ENCODE measurements at regions not wholly inside any gene's neighbourhood (a gene's known extent, or its start where the extent isn't known, plus 50 kb on each side); places are given as distances from the start of the nearest gene placed in this dataset.

DNA sequence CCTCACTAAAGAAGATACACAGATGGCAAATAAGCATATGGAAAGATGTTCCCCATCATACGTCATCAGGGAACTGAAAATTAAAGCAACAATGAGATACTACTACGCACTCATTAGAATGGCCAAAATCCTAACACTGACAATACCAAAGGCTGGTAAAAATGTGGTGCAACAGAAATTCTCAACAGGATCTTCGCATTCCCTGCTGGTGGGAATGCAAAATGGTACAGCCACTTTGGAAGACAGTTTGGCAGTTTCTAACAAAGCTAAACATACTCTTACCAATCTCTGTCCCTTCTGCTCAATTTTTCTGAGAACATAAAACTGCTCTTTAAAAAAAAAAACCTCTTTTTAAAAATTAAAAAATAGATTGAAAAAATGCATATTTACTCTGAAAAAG is 300.2 kb downstream of the FBXW7 start:
- DNase-seq (ENCODE audit: low read depth): no peak

DNA sequence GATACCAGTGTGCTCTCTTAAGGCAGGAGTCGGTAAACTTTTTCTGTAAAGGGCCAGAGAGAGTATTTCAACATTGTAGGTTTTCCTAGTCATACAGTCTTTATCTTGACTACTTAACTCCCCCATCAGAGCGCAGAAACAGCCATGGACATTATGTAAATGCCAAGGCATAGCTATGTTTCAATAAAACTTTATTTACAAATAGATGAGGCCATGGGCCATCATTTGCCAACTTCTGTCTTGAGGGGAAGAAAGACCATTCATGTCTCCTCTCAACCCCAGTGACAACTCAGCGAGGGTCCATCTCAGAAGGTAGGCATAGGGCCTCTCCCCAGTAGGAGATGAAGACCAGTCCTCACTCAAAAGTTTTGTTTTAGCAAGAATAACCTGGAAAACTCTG is 301.3 kb downstream of the FBXW7 start:
- DNase-seq (ENCODE audit: low read depth): no peak

DNA sequence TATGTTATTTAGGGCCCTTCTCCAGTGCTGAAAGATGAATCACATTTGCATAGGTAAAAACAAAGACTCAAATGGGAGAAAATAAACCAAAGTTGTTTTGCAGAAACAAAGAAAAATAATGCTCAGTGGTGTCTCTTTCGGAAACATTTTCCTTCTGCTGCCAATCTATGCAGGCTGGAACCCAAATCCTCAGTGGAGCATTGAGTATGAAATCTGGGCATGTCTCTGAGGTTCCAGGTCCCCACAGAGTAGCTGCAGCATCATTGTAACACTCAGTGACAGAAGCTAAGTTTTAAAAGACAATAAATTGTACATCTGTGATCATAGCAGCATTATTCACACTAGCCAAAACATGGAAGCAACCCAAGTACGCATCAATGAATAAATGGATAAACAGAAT is 303.6 kb downstream of the FBXW7 start:
- no peak for DNase-seq (ENCODE audit: low read depth)

DNA sequence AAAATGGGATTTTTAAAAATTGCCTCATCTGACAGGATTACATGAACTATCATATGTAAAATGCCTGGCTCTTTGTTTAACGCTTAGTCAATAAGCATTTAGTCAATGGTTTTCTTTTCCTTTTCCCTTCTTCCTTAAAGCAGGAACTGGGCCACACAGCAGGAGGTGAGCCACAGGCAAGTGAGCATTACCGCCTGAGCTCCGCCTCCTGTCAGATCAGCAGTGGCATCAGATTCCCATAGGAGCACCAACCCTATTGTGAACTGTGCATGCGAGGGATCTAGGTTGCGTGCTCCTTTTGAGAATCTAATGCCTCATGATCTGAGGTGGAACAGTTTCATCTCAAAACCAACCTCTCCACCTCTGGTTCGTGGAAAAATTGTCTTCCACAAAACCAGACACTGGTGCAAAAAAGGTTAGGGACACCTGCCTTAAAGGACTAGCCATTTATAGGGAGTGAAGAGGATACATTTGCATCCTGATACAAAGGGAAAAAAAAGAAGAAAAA is 306.1 kb downstream of the FBXW7 start:
- no peak for DNase-seq (ENCODE audit: low read depth)

DNA sequence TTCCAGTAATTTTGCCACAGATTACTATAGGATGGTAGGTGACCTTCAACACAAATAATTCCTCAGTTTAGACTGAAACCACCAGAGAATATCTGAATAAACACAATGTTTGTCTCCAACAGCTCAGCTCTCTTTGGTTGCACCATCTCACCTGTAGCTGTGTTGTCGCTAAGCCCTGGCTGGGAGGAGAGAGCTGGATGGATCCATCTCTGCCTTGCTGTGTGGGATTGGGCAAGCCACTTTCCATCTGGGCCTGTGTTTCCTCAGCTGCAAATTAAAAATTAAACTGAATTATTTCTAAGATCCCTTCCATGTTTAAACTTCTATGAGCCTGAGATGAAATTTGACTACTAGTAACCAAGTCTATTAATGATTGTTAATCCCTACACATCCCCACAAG is 310.2 kb downstream of the FBXW7 start:
- DNase-seq (ENCODE audit: low read depth): no peak

DNA sequence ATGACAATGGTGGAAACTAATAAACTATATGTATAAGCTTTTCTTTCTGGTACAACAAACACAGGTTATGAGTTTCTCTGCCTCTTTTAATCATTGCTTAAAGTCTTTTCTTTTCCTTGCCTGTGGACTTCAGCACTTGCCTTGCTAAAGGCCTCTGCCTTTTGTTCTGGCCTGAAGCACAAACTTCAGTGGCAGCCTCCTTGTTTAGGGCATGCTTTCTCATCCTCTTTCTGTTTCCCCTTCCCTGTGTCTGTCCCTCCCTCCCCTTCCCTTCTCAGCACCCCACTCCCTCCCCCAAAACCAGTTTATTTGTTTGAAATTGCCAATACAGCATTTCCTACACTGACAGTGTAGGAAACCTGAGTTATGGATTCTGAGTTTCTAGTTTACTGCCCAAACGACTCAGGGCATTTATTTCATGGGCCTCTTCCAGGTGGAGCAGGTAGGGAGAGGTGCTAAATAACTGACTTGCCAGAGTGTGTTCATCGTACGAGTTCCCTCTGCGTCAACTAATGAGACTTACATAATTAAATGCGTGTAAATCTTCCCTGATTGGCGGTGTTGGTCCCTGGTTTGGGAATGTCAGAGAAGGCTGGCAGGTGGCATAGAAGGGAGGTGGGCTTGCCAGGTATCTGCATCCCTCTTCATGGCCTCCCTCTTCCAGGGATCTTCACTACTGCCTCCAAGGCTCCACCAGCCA is 311.0 kb downstream of the FBXW7 start:
- no peak for DNase-seq (ENCODE audit: low read depth)

DNA sequence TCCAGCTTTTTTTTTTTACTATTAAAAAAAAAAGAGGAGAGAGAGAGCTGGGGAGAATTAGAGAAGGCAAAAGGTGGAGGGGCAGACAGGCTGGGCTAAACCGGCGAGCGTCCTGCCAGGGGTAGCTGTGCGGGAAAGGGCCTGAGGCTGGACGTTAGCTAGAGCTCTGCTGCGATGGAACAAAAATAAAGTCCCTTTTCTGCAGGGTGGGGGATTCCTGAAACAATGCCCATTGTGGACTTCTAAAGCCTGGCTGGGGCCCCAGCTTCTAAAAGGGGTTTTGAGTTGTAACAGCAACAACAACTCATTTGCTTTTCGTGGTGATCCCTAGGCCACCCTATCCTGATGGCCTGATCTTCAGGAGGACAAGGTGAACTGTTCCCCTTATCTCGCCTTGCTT is 311.7 kb downstream of the FBXW7 start:
- DNase-seq (ENCODE audit: low read depth): no peak

DNA sequence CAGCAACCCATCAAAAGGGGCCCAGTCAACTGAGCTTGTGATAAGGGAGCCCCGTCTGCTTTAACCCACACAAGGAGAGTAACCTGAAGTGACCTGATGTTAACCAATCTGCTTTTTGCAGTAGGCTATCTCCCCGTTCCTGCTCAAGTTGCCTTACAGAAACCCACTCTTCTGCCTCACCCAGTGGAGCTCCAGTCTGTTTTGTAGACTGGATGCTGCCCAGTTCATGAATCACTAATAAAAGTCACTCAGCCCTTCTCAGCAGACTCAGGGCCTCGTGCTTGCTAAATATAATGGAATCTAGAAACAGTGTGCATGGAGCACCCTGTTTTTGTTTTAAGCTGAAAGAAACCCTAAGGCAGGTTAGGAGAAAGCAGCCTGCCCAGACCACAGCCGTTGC is 312.3 kb downstream of the FBXW7 start:
- DNase-seq (ENCODE audit: low read depth): no peak

DNA sequence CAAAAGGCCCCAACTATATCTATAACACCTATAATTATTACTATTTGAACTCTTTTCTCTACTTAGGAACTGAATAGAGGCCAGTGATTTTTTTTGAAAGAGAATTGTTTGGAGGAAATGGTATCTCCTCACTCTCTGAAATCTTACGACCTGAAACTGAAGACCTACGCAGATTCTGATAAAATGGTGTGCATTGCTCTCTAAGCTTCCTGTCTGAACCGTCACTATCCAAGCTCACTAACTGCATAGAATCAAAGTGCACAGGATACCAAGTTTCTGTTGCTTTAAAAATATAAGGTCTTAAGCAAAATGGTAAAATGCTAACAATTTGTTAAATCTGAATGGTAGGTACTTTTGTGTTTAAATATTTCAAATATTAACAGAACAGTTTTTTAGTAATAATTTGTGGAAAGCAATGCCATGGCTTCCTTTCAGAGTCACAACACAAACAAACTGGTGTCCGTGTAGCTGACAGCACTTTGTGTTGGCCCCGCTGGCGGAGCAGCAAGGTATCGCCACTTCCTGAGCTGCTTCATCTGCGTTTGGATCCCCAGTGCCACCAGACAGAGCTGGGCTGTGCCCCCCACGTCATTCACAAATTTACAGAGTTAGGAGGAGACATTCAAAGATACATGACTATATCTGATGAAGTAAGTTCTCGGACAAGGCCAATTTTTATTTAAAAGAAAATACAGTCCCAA is 313.9 kb downstream of the FBXW7 start:
- DNase-seq (ENCODE audit: low read depth): no peak

DNA sequence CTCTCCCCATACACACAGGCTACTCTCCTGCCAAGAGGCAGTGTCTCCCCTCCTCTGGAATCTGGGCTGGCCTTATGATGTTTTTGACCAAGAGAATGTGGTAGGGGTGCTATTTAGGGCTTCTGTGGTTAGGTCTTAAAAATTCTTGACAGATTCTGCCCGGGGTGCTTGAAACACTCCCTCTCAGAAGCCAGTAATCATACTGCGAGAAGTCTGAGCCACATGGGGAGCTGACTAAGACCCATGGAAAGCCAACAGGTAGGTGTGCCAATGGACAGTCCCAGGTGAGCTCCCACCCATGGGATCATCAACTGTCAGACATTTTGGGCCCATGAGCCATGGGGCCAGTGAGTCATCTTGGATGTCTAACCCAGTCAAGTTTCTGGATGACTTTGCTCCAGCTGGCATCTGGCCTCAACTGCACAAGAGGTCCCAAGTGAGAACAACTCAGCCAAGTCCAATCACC is 315.7 kb downstream of the FBXW7 start:
- DNase-seq (ENCODE audit: low read depth): no peak

DNA sequence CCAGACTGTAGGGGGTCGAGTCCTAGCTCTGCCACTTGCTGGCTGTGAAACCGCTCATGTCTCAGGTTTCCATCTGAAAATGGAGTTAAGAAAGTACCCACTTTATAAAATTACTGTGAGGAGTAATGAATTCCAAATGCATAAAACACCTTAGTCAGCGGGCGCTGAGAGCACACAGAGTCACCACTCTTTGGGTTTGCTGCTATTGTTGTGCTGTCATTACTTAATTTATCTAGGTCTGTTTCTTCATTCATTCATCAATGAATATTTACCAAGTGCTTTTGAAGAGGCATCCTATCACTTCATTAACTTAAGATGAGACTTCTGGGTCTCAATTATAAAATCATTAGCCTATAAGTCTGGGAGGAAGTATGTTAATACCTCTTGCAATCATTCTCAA is 317.3 kb downstream of the FBXW7 start:
- no peak for DNase-seq (ENCODE audit: low read depth)

DNA sequence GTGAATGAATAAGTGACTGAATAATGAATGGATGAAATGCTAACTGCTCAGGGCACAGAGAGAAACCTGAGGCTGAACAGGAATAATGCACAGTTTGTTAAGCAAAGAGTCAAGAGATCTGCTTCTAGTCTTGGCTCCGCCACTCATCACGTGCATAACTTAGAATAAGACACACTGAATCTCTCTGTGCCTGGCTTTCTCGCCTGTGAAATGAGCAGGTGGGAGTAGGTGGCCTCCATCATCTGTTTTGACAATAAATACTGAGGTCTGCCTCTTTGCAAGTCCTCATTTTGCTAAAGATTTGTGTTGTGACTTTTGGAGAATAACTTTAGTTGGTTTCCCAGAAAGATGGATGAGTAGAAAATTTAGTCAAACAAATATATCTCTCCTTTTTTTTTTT is 318.0 kb downstream of the FBXW7 start:
- DNase-seq (ENCODE audit: low read depth): no peak

DNA sequence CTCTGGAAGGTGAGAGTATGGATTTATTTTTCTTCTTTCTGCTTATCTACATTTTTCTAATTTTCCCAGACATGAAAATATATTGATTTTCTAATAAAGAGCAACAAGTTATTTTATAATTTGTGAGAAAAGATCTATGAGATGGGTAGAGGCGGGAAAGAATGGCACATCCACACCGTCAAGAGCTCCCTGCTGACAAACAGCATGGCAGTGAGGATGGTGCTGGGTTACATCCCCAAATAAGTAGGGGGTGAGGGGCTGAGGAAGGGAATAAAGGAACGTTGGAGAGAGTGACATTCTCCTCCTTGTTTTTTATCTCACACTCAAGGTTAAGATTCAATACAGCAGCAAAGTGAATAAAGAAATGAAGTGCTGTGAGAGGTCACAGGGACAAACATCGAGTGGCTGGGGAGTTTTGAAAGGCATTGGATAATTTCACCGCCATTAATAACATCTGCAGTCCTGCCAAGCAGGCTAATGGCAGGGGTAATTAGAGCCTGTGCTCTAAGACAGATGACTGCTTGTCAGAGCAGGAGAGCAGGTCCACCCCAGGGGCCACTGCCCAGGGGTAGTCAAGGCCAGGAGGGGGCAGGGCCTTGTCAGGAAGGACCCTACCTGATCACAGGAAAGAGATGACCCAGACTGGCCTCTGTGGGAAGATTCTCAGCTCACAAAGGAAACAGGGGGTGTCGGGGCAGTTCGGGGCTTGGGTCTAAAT is 323.8 kb downstream of the FBXW7 start:
- DNase-seq (ENCODE audit: low read depth): no peak

DNA sequence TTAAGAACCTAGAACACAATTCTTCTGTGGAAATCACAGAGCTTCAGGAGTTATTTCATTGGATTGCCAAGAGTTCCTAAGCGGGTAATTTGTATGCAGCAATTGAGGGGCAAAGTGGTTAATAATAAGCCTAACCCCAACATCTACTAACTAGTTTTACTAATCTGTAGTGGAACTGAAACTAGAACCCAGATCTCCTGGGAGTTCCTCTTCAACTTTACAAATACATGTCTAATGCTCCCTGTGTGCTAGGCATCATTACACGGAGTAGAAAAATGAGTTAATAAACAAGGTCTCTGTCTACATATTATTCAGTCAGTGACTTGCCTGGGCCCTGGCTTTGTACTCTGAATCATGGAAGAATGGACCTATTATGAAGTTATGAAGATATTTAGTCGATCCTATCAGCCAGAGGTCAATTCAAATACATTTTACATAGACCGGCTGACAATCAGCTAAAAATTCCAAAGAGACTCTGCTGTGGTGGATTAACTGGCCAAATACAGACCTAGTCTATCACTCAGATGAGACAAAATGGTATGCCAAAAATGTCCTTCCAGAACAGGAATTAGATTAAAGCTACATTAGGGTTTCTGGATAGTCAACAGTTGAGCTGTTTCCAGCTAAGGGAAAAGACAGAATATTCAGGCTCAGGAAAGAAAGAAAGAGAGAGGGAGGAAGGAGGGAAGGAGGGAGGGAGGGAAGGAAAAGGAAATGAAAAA is 326.0 kb downstream of the FBXW7 start:
- DNase-seq (ENCODE audit: low read depth): no peak

DNA sequence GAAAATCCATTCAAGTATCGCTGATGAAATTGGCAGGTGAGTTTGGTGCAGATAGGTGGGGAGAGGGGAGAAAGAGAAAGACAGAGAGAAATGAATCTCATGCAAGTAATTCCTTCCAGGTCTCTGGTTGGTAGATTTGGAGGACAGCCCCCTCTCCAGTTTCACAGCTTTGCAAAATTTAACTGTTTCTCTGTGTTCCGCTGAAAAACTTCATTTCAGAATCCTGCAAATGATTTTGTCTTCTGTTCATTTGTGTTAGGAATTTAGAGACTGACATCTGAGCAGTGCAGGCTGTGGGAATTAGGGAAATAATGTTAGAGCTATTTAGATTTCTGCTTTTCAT is 328.5 kb downstream of the FBXW7 start:
- no peak for DNase-seq (ENCODE audit: low read depth)

DNA sequence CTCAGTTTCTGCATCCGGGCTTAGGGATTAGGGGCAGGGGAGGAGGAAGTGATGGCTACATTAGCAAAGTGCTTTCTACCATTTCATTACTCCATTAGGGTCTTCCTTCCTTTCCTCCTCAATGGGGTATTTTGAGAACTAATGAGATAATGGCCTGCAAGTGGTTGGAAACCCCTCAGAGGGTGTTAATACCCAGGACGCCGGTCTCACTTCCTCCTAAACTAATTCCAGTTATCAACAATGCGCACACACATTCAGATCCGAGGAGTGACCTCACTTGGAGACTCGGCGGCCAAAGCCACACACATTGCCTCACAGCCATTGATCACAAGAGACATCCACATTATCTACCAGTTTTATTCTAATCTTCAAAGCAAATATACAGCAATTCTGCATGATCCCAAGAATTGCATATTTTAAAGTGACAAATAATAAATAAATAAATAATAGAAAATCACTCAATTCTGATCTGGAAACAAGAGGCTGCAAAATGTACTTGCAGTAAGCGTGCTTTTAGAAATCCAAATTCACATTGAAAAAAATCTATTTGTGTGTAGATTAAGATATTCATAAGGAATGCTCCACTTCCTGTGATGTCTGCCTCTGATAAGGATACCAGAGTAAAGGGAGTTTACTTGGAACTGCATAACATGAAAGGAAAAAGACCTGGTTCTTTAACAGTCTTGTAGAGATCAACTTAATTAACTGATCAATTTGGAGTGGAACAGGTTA is 329.1 kb downstream of the FBXW7 start:
- DNase-seq (ENCODE audit: low read depth): no peak

DNA sequence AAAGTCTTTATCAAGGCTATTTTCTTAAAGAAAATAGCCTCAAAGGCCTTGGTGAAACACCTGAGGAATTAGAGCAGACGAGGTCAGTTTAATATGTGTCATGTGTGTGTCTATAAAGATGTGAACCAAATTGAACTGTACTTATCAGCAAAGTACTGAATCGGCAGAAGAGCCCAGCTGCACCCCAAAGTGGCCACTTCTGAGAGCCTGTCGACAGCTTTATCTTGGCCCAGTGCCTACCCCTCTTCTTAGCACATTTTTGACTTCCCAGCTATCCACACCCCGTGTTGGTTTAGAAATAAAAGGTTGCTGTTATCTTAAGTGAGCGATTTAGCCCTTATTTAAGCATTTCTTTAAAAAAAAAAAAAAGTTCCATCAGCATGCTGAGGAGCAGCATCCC is 329.7 kb downstream of the FBXW7 start:
- DNase-seq (ENCODE audit: low read depth): no peak

DNA sequence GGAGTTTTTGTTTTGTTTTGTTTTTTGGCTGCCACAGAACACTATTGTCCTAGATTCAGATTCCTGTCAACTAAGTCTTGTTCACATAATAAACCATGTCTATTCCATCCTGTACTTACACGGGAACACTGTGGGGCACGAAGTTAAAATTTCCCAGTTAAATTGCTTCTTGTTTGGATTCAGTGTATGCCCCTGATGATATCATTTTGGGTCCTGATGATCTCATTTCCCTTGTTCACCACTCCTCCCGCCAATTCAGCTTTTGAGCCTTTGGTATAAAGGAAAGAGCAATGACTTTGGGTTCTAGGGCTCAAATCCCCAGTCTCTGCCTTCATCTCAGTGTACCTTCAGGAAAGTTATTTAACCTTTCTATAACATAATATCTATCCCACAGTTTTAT is 333.5 kb downstream of the FBXW7 start:
- DNase-seq (ENCODE audit: low read depth): no peak

DNA sequence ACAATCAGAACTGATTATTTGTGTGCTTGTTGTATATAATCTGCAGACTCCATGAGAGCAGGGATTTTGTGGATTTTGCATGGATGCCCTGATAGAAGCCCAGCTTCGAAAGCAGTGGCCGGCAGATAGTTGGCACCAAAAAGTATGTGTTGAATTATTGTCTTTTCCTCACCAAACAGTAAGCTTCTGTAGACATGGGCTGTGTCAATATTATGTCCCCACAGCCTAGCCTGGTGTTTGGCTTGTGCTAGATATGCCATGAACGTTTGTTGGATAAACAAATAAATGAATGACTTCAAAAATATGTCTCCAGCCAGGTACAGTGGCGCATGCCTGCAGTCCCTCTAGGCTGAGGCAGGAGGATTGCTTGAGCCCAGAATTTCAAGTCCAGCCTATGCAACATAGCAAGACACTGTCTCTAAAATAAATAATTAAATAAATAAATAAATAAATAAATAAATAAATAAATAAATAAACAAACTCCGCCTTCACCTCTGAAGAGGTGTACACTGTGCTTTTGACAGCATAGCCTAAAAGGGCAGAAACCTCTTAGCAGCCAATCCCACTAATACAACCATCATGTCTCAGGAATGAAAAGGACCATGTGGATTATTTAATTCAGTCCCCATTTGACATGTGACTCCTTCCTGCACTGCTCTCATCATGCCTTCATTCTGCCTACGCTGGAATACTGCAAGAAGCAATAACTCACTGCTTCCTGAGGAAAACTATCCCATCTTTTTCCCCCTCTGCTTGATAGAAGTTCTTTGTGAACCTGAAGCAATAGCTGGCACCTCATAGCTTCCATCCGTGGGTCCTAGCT is 335.2 kb downstream of the FBXW7 start:
- DNase-seq (ENCODE audit: low read depth): no peak

DNA sequence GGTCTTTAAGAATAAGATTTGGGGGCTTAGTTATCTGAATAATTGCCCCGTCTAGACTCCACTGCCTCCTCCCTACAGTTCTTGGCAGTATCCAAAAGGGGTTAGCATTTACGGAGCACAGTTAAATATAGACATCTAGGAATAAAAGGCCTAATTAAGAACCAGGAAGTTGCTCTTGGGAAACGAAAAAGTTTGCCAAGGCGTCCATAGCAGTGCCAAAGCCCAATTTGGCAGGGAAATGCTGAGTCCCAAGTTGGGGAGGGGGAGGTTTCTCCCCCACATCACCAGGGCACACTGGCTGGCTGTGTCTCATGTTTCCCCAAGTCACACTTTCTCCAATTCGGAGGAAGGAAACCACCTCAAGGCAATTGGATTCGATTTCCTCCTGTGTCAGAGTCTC is 338.7 kb downstream of the FBXW7 start:
- DNase-seq (ENCODE audit: low read depth): no peak

DNA sequence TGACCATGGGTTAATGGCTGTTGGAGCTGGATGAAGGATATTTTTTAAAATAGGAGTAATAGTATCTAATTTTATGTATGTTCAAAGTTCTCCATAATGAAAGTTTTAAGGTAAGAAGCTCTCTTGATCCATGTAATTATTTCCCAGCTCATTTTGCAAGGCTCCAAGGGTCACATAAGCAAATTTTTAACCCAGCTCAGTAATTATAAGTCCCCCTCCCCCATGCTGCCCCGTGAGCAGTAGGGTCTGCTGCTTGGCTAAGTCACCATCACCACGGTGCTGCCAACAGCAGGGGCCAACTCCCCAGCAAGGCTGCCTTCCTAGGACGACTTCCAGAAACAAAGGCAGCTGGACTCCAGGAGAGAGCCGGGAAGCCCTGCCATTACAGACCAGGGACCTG is 340.0 kb downstream of the FBXW7 start:
- no peak for DNase-seq (ENCODE audit: low read depth)
